Immature natural killer cell (primary cell): ENCODE measurements at regions not wholly inside any gene's neighbourhood (a gene's known extent, or its start where the extent isn't known, plus 50 kb on each side); places are given as distances from the start of the nearest gene placed in this dataset.

Experiments
- DNase-seq, 3 donors: peaks; one replicate each; pipeline ENCODE4 v3.0.0; 2022; ENCODE audit warnings: mixed read lengths in 1 of 3
- H3K27ac Mint-ChIP-seq, 6 donors: one replicate each; pipeline ENCODE4 v1.8.0; 2020; ENCODE audit warnings: mixed read lengths in 6 of 6, mild to moderate bottlenecking in 5 of 6, inconsistent platforms in 4 of 6, moderate library complexity in 3 of 6
- H3K27me3 Mint-ChIP-seq, 3 donors: one replicate each; pipeline ENCODE4 v1.8.0; 2020 to 2021; ENCODE audit warnings: low read depth in 3 of 3, mild to moderate bottlenecking in 3 of 3, mixed read lengths in 3 of 3, moderate library complexity in 3 of 3, inconsistent platforms in 1 of 3
- H3K36me3 Mint-ChIP-seq, 3 donors: one replicate each; pipeline ENCODE4 v1.8.0; 2020; ENCODE audit warnings: mixed read lengths in 3 of 3, inconsistent platforms in 2 of 3, mild to moderate bottlenecking in 2 of 3
- H3K4me1 Mint-ChIP-seq, 2 donors: one replicate each; pipeline ENCODE4 v1.8.0; 2020; ENCODE audit warnings: inconsistent platforms in 2 of 2, mild to moderate bottlenecking in 2 of 2, mixed read lengths in 2 of 2, moderate library complexity in 1 of 2
- H3K4me3 Mint-ChIP-seq, 5 donors: one replicate each; pipeline ENCODE4 v1.8.0; 2020; ENCODE audit warnings: mild to moderate bottlenecking in 5 of 5, mixed read lengths in 5 of 5, inconsistent platforms in 3 of 5, moderate library complexity in 3 of 5
- H3K9me3 Mint-ChIP-seq, 6 donors: one replicate each; pipeline ENCODE4 v1.8.0; 2020; ENCODE audit warnings: mild to moderate bottlenecking in 6 of 6, mixed read lengths in 6 of 6, inconsistent platforms in 4 of 6, moderate library complexity in 3 of 6

DNA sequence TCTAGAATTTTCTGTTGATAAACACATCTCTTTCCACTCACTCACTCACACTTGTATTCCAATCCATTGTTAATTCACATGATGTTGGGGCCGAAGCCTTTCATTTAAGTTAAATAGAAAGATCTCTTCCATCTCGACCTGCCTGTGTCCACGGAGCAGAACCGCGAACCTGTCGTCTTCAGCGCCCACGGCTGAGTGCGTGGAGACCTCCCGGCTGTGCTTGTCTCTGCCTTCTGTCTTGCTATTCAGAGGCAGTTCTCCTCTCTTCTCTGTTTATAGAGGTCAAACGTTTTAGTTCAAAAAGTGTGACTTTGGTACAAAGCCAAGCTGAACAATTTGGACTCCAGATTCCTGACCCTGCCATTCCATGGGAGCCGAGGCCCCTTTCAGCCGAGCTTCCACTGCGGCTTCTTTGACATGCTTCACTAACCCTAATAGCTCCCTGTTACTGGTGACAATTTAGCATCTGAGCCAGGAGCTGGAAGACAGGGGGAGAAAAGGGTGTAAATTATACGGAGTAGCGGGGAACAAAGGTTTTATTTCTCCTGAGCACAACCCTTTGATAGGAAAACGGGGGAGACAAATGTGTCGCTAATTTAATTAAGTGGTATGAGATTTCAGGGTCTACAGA, 314.4 kb upstream of the IRX4 start:
- H3K9me3 Mint-ChIP-seq, result peaks cover 0 to 3% (median 0%) of the 10 kb centered on the region in 6 donors
- H3K36me3 Mint-ChIP-seq, result no peaks in the 10 kb centered on the region
- peaks cover 3 to 7% (median 4%) of the 10 kb centered on the region in 3 donors for H3K27me3 Mint-ChIP-seq
- H3K4me3 Mint-ChIP-seq, result no peak overlapping the region
- DNase-seq, result no peak
- H3K27ac Mint-ChIP-seq, result no peak overlapping the region
- H3K4me1 Mint-ChIP-seq, result no peaks in the 10 kb centered on the region

DNA sequence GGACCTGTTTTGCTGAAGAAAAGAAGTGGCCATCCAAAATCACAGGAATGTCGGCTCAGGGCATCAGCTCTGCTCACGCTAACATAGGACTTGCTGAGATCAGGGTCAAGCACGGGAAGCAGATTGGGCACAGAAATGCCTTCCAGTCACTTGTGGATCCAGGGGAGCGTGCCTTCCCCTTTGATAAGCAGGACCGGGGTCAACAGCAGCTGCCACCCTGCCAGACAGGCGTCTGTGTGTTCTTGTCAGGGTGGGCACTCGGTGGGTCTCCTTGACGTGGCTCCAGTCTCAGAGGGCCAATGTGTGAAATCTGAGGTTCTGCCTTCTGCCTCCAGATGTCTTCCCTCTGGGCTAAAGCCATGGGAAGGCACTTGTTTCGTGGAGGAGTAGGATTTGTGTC, 313.7 kb upstream of the IRX4 start:
- H3K27ac Mint-ChIP-seq, result no peak overlapping the region
- H3K9me3 Mint-ChIP-seq, result peaks cover 0 to 3% (median 0%) of the 10 kb centered on the region in 6 donors
- no peaks in the 10 kb centered on the region for H3K4me1 Mint-ChIP-seq
- no peak for DNase-seq
- H3K27me3 Mint-ChIP-seq, result peaks cover 3 to 7% (median 4%) of the 10 kb centered on the region in 3 donors
- no peaks in the 10 kb centered on the region for H3K36me3 Mint-ChIP-seq
- no peak overlapping the region for H3K4me3 Mint-ChIP-seq

DNA sequence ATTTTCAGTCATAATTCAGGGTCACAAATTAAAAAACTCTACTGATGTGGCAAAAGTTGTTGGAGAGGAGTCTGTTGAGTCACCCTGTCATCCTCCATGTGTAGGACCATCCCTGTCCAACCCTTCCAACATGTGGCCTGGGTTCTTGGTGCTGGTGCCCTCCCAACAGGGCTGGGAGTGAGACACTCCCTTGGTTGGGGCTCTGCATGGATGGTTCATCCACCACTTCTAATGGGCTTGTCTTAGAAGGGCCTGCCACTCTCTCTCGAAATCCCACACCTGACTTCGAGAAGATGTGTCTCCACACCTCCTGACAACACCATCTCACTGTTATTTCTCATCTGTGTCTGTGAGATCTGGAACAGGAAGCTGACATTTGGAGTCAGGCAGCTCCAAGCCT, 312.2 kb upstream of the IRX4 start:
- Mint-ChIP-seq H3K9me3 (peaks cover 0 to 3% (median 0%) of the 10 kb centered on the region in 6 donors), H3K27me3 (peaks cover 2 to 7% (median 4%) of the 10 kb centered on the region in 3 donors), H3K27ac (no peak overlapping the region), H3K4me3 (no peak overlapping the region), H3K4me1 (no peaks in the 10 kb centered on the region), H3K36me3 (no peaks in the 10 kb centered on the region)
- no peak for DNase-seq

DNA sequence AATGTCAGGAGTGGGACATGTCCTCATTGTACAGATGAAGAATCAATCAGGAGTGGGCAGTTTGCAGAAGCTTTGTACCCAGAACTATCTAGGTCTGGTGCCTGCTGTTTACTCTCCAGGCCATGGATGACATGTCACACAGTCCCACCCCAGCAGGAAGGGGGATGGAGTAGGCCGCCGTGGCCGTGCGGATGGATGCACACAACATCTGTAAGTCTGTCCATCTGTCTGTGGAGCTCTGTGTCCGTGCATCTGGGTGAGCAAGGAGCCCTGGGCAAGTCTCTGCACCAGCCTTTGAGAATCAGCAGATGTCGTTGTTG, 311.5 kb upstream of the IRX4 start:
- Mint-ChIP-seq H3K36me3 (no peaks in the 10 kb centered on the region), H3K9me3 (peaks cover 0 to 3% (median 0%) of the 10 kb centered on the region in 6 donors), H3K4me1 (no peaks in the 10 kb centered on the region), H3K27ac (no peak overlapping the region), H3K27me3 (peaks cover 2 to 4% (median 4%) of the 10 kb centered on the region in 3 donors), H3K4me3 (no peak overlapping the region)
- DNase-seq, result no peak

- DNase-seq, result no peak
- Mint-ChIP-seq H3K9me3 (peaks cover 0 to 3% (median 0%) of the 10 kb centered on the region in 6 donors), H3K36me3 (no peaks in the 10 kb centered on the region), H3K27ac (no peak overlapping the region), H3K4me1 (no peaks in the 10 kb centered on the region), H3K27me3 (peaks cover 0 to 4% (median 2%) of the 10 kb centered on the region in 3 donors), H3K4me3 (no peak overlapping the region)
Observed at GRCh38 chr5:2193542-2194235, 311.0 kb upstream of the IRX4 start.

GRCh38 chr5:2193142-2193541, 310.4 kb upstream of the IRX4 start:
- H3K4me3 Mint-ChIP-seq, result no peak overlapping the region
- DNase-seq, result no peak
- no peaks in the 10 kb centered on the region for H3K36me3 Mint-ChIP-seq
- H3K9me3 Mint-ChIP-seq, result peaks cover 0 to 3% (median 0%) of the 10 kb centered on the region in 6 donors
- no peaks in the 10 kb centered on the region for H3K4me1 Mint-ChIP-seq
- peaks cover 2 to 4% (median 3%) of the 10 kb centered on the region in 3 donors for H3K27me3 Mint-ChIP-seq
- no peak overlapping the region for H3K27ac Mint-ChIP-seq

GRCh38 chr5:2192496-2192895, 309.8 kb upstream of the IRX4 start:
- Mint-ChIP-seq H3K9me3 (peaks cover 0 to under 1% (median 0%) of the 10 kb centered on the region in 6 donors), H3K4me1 (no peaks in the 10 kb centered on the region), H3K4me3 (no peak overlapping the region), H3K27me3 (peaks cover under 1 to 4% (median 3%) of the 10 kb centered on the region in 3 donors), H3K27ac (no peak overlapping the region), H3K36me3 (no peaks in the 10 kb centered on the region)
- no peak for DNase-seq

- Mint-ChIP-seq H3K27me3 (peaks cover 0 to 4% (median 3%) of the 10 kb centered on the region in 3 donors), H3K27ac (no peak overlapping the region), H3K4me3 (no peak overlapping the region), H3K36me3 (no peaks in the 10 kb centered on the region), H3K9me3 (no peaks in the 10 kb centered on the region), H3K4me1 (no peaks in the 10 kb centered on the region)
- DNase-seq, result no peak
Observed at GRCh38 chr5:2191972-2192371, 309.2 kb upstream of the IRX4 start.

DNA sequence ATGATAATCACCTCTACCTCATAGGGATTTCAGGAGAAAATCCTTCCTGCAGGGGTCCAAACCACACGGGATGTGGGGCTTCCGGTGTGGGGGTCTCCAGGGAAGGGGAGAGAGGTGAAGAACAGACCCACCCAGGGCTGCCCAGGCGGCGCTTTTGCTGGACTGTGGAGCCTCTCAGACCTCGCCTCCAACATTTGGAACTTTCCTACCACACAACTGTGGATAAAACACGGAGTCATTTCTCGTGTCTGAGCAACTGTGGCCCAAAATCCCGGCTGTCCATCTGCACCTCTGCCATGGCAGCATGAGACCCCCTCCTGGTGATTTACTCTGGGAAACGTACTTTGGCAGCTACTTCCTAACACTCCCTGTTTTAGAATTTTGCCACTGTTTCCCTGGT, 307.8 kb upstream of the IRX4 start:
- Mint-ChIP-seq H3K4me1 (no peaks in the 10 kb centered on the region), H3K27ac (no peak overlapping the region), H3K27me3 (peaks cover 0 to 3% (median 3%) of the 10 kb centered on the region in 3 donors), H3K36me3 (no peaks in the 10 kb centered on the region), H3K4me3 (no peak overlapping the region), H3K9me3 (no peaks in the 10 kb centered on the region)
- DNase-seq, result no peak

DNA sequence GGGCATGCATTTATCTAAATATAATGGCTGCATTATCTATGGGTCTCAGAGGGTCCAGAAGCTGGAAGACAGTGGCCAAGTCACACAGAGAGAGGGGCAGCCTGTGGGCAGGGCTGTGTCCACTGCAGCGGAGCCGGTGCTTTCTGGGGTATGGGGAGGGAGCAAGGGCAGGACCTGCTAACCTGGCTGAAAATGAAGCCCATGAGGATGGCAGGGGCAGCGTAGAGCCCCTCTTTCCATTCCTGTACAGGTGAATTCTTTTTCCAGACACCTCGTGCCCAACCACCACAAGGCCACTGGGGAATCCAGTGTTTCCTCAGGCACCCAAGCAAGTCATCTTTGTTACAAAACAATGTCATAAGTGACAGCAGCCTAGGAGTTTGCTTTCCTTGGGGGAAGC, 305.9 kb upstream of the IRX4 start:
- Mint-ChIP-seq H3K4me3 (no peak overlapping the region), H3K9me3 (no peaks in the 10 kb centered on the region), H3K36me3 (no peaks in the 10 kb centered on the region), H3K4me1 (no peaks in the 10 kb centered on the region), H3K27ac (no peak overlapping the region), H3K27me3 (peaks cover 0 to 3% (median 1%) of the 10 kb centered on the region in 3 donors)
- DNase-seq, result no peak

DNA sequence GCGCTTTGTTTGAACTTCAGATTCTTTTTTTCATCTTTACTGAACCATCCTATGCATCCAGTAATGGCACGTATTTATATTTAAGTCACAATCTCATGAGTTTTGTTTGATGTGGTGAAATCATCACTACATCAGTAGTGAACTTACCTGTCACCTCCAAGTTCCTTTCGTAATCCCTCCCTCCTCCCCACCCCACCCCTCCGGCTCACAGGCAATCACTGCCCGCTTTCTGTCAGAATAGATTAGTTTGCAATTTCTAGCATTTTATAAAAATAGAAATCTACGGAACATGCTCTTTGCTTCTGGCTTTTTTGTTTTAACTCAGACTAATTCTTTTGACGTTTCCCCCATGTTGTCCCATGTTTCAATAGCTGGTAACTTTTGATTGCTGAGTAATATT, 305.4 kb upstream of the IRX4 start:
- no peaks in the 10 kb centered on the region for H3K9me3 Mint-ChIP-seq
- no peak overlapping the region for H3K27ac Mint-ChIP-seq
- H3K27me3 Mint-ChIP-seq, result peaks cover 0 to 4% (median 0%) of the 10 kb centered on the region in 3 donors
- H3K36me3 Mint-ChIP-seq, result no peaks in the 10 kb centered on the region
- DNase-seq, result no peak
- H3K4me3 Mint-ChIP-seq, result no peak overlapping the region
- H3K4me1 Mint-ChIP-seq, result no peaks in the 10 kb centered on the region

DNA sequence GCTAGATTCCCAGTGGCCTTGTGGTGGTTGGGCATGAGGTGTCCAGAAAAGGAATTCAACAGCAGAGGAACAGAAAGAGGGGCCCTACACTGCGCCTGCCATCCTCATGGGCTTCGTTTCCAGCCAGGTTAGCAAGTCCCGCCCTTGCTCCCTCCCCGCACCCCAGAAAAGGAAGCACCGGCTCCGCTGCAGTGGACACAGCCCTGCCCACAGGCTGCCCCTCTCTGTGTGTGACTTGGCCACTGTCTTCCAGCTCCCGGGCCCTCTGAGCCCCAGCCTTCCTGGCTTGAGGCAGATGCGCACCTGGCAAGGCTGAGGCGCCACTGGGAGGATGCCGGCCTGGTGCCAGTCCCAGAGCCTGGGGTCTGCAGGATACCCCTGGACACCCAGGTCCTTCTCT, 305.0 kb upstream of the IRX4 start:
- H3K36me3 Mint-ChIP-seq, result no peaks in the 10 kb centered on the region
- H3K9me3 Mint-ChIP-seq, result no peaks in the 10 kb centered on the region
- DNase-seq, result no peak
- no peaks in the 10 kb centered on the region for H3K4me1 Mint-ChIP-seq
- H3K27me3 Mint-ChIP-seq, result peaks cover 0 to 4% (median 0%) of the 10 kb centered on the region in 3 donors
- H3K4me3 Mint-ChIP-seq, result no peak overlapping the region
- H3K27ac Mint-ChIP-seq, result no peak overlapping the region

GRCh38 chr5:2187156-2187555, 304.4 kb upstream of the IRX4 start:
- H3K36me3 Mint-ChIP-seq, result no peaks in the 10 kb centered on the region
- peaks cover 0 to 4% (median 2%) of the 10 kb centered on the region in 3 donors for H3K27me3 Mint-ChIP-seq
- H3K9me3 Mint-ChIP-seq, result no peaks in the 10 kb centered on the region
- H3K4me3 Mint-ChIP-seq, result no peak overlapping the region
- H3K27ac Mint-ChIP-seq, result no peak overlapping the region
- no peaks in the 10 kb centered on the region for H3K4me1 Mint-ChIP-seq
- no peak for DNase-seq

GRCh38 chr5:2186472-2187015, 303.8 kb upstream of the IRX4 start:
- Mint-ChIP-seq H3K27ac (no peak overlapping the region), H3K9me3 (no peaks in the 10 kb centered on the region), H3K4me3 (no peak overlapping the region), H3K27me3 (peaks cover 0 to 4% (median 2%) of the 10 kb centered on the region in 3 donors), H3K36me3 (no peaks in the 10 kb centered on the region), H3K4me1 (no peaks in the 10 kb centered on the region)
- DNase-seq, result no peak
